ENCODE measurements at regions not wholly inside any gene's neighbourhood (a gene's known extent, or its start where the extent isn't known, plus 50 kb on each side); places are given as distances from the start of the nearest gene placed in this dataset.

DNA sequence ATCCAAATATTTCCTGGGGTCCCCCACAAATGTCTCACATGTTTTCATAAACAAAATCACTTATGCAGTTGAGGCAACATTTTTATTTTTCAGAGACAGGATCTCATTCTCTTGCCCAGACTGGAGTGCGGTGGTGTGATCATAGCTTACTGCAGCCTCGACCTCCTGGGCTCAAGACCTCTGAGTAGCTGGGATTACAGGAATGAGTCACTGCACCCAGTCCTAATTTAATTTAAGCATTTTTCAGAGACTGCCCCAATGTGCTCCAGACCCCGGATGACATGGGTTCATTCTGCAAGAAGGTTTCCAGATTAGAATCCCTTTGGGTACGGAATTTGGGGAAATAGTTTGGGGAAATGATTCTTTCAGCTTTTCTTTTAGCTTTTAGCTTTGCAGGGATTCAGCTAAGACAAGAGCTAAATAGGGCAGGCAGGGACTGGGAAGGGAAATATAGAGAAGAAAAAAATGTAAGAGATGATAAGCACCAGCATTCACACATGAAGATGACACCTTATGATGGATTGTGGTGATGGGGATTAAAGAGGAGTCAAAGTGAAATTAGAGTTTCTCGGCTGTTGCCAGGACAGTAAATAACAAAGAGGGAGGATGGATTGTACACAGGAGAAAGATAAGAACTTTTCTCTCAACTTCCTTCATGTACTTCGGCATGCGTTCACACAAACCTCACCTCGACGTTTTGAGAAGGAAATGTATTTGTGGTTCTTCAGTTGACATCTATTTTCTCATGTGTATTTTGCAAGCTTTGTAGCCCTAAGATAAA is 169.4 kb upstream of the TAB2 start:
- no peak for DNase-seq
- Histone ChIP-seq H3K4me1 (peaks cover 0 to 7% (median 0%) of the 10 kb centered on the region in 4 donors), H3K9me3 (no peaks in the 10 kb centered on the region), H3K4me3 (no peak overlapping the region), H3K36me3 (no peaks in the 10 kb centered on the region), H3K27me3 (no peaks in the 10 kb centered on the region), H3K27ac (no peak overlapping the region)
- 53 to 76% methylated on average over 9 of the region's 9 CpGs for WGBS, 2 donors
- no peak for TF ChIP-seq POLR2AphosphoS5 (IDR thresholded peaks at IDR 0.05)
- TF ChIP-seq, protein P1, sequence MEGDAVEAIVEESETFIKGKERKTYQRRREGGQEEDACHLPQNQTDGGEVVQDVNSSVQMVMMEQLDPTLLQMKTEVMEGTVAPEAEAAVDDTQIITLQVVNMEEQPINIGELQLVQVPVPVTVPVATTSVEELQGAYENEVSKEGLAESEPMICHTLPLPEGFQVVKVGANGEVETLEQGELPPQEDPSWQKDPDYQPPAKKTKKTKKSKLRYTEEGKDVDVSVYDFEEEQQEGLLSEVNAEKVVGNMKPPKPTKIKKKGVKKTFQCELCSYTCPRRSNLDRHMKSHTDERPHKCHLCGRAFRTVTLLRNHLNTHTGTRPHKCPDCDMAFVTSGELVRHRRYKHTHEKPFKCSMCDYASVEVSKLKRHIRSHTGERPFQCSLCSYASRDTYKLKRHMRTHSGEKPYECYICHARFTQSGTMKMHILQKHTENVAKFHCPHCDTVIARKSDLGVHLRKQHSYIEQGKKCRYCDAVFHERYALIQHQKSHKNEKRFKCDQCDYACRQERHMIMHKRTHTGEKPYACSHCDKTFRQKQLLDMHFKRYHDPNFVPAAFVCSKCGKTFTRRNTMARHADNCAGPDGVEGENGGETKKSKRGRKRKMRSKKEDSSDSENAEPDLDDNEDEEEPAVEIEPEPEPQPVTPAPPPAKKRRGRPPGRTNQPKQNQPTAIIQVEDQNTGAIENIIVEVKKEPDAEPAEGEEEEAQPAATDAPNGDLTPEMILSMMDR (IDR thresholded peaks at IDR 0.05) = peak in 1 of 4 experiments; percentile 7
- no peak for TF ChIP-seq POLR2A (IDR thresholded peaks at IDR 0.05)
- intact Hi-C loops (cut with DNase I) = no loop called here

GRCh38 chr6:149149653-149150052 is 167.9 kb upstream of the TAB2 start:
- Histone ChIP-seq H3K4me3 (no peak overlapping the region), H3K27ac (no peak overlapping the region), H3K9me3 (no peaks in the 10 kb centered on the region), H3K36me3 (no peaks in the 10 kb centered on the region), H3K4me1 (peaks cover 0 to 7% (median 0%) of the 10 kb centered on the region in 4 donors), H3K27me3 (no peaks in the 10 kb centered on the region)
- intact Hi-C loops (cut with DNase I) = no loop called here
- 95 to 97% methylated on average over 2 of the region's 2 CpGs for WGBS, 2 donors
- no peak for TF ChIP-seq POLR2A (IDR thresholded peaks at IDR 0.05)
- TF ChIP-seq EP300 (IDR thresholded peaks at IDR 0.05) = no peak
- no peak for TF ChIP-seq POLR2AphosphoS5 (IDR thresholded peaks at IDR 0.05)
- TF ChIP-seq, protein P1 (IDR thresholded peaks at IDR 0.05) = no peak
- no peak for DNase-seq

DNA sequence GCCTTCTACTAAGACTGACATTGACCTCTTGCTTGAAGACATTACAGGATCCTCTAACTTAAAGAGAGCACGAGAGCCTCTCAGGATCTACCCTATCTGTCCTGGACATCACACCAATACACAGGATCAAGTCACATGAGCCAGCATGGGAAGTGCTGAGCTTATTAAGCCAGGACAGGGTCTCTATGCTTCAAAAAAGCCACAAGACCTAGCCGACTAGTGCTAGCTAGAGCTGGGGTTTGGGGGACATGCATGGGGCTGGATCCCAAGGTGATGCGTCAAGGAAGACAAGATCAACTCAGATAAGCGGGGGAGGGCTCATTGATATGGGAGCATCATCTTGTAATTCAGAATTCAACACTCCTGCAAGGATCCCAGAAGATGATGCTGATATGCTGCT is 167.2 kb upstream of the TAB2 start:
- no peaks in the 10 kb centered on the region for H3K9me3 ChIP-seq
- H3K4me1 ChIP-seq = peaks cover 0 to 7% (median 0%) of the 10 kb centered on the region in 4 donors
- WGBS, 2 donors = 81 to 97% methylated on average over 4 of the region's 4 CpGs
- no peaks in the 10 kb centered on the region for H3K36me3 ChIP-seq
- H3K27ac ChIP-seq = no peak overlapping the region
- intact Hi-C loops (cut with DNase I) = no loop called here
- H3K4me3 ChIP-seq = no peak overlapping the region
- H3K27me3 ChIP-seq = no peaks in the 10 kb centered on the region
- DNase-seq = no peak
- no peak for TF ChIP-seq POLR2A (IDR thresholded peaks at IDR 0.05)
- no peak for TF ChIP-seq POLR2AphosphoS5 (IDR thresholded peaks at IDR 0.05)
- TF ChIP-seq EP300 (IDR thresholded peaks at IDR 0.05) = no peak
- TF ChIP-seq, protein P1 (IDR thresholded peaks at IDR 0.05) = no peak

GRCh38 chr6:149150801-149151398 is 166.6 kb upstream of the TAB2 start:
- no peak for DNase-seq
- intact Hi-C loops (cut with DNase I) = no loop called here
- no peak overlapping the region for H3K27ac ChIP-seq
- TF ChIP-seq, protein P1 (IDR thresholded peaks at IDR 0.05) = no peak
- TF ChIP-seq POLR2AphosphoS5 (IDR thresholded peaks at IDR 0.05) = no peak
- no peak for TF ChIP-seq EP300 (IDR thresholded peaks at IDR 0.05)
- TF ChIP-seq POLR2A (IDR thresholded peaks at IDR 0.05) = no peak
- H3K4me1 ChIP-seq = peaks cover 0 to 7% (median 0%) of the 10 kb centered on the region in 4 donors
- H3K4me3 ChIP-seq = no peak overlapping the region
- H3K36me3 ChIP-seq = no peaks in the 10 kb centered on the region
- WGBS, 2 donors = 90 to 93% methylated on average over 3 of the region's 3 CpGs
- no peaks in the 10 kb centered on the region for H3K9me3 ChIP-seq
- no peaks in the 10 kb centered on the region for H3K27me3 ChIP-seq

All from sigmoid colon (tissue), 6 donors.